ENCODE measurements at regions not wholly inside any gene's neighbourhood (a gene's known extent, or its start where the extent isn't known, plus 50 kb on each side); places are given as distances from the start of the nearest gene placed in this dataset.

- TF ChIP-seq POLR2A (IDR thresholded peaks at IDR 0.05; ENCODE audit: low read length): no peak
- TF ChIP-seq GATA1 (IDR thresholded peaks at IDR 0.05; ENCODE audit: low read depth, low read length): no peak
- no peak for DNase-seq
Observed at GRCh38 chr12:98018836-98019235, 496.6 kb upstream of the TMPO start.

- no peak for TF ChIP-seq GATA1 (IDR thresholded peaks at IDR 0.05; ENCODE audit: low read depth, low read length)
- no peak for TF ChIP-seq POLR2A (IDR thresholded peaks at IDR 0.05; ENCODE audit: low read length)
- DNase-seq: no peak
Observed at GRCh38 chr12:98020376-98020775, 495.0 kb upstream of the TMPO start.

- DNase-seq: no peak
- no peak for TF ChIP-seq POLR2A (IDR thresholded peaks at IDR 0.05; ENCODE audit: low read length)
- no peak for TF ChIP-seq GATA1 (IDR thresholded peaks at IDR 0.05; ENCODE audit: low read depth, low read length)
Observed at GRCh38 chr12:98022961-98023360, 492.4 kb upstream of the TMPO start.

- TF ChIP-seq POLR2A (IDR thresholded peaks at IDR 0.05; ENCODE audit: low read length): no peak
- no peak for TF ChIP-seq GATA1 (IDR thresholded peaks at IDR 0.05; ENCODE audit: low read depth, low read length)
- no peak for DNase-seq
Observed at GRCh38 chr12:98037401-98038140, 477.8 kb upstream of the TMPO start.

GRCh38 chr12:98042668-98043067 lies 472.7 kb upstream of the TMPO start:
- TF ChIP-seq POLR2A (IDR thresholded peaks at IDR 0.05; ENCODE audit: low read length): no peak
- TF ChIP-seq GATA1 (IDR thresholded peaks at IDR 0.05; ENCODE audit: low read depth, low read length): no peak
- no peak for DNase-seq

- no peak for DNase-seq
- TF ChIP-seq GATA1 (IDR thresholded peaks at IDR 0.05; ENCODE audit: low read depth, low read length) (no peak), POLR2A (IDR thresholded peaks at IDR 0.05; ENCODE audit: low read length) (no peak)
Observed at GRCh38 chr12:98045395-98045794, 470.0 kb upstream of the TMPO start.

GRCh38 chr12:98048326-98048725 lies 467.1 kb upstream of the TMPO start:
- DNase-seq: no peak
- TF ChIP-seq GATA1 (IDR thresholded peaks at IDR 0.05; ENCODE audit: low read depth, low read length): no peak
- no peak for TF ChIP-seq POLR2A (IDR thresholded peaks at IDR 0.05; ENCODE audit: low read length)

- TF ChIP-seq POLR2A (IDR thresholded peaks at IDR 0.05; ENCODE audit: low read length) (no peak), GATA1 (IDR thresholded peaks at IDR 0.05; ENCODE audit: low read depth, low read length) (no peak)
- DNase-seq: no peak
Observed at GRCh38 chr12:98053202-98053601, 462.2 kb upstream of the TMPO start.

- DNase-seq: no peak
- TF ChIP-seq GATA1 (IDR thresholded peaks at IDR 0.05; ENCODE audit: low read depth, low read length) (no peak), POLR2A (IDR thresholded peaks at IDR 0.05; ENCODE audit: low read length) (no peak)
Observed at GRCh38 chr12:98057701-98058100, 457.7 kb upstream of the TMPO start.

- no peak for TF ChIP-seq GATA1 (IDR thresholded peaks at IDR 0.05; ENCODE audit: low read depth, low read length)
Observed at GRCh38 chr12:98058213-98058612, 457.2 kb upstream of the TMPO start.

GRCh38 chr12:98058838-98059237 lies 456.6 kb upstream of the TMPO start:
- DNase-seq: no peak
- TF ChIP-seq POLR2A (IDR thresholded peaks at IDR 0.05; ENCODE audit: low read length) (no peak), GATA1 (IDR thresholded peaks at IDR 0.05; ENCODE audit: low read depth, low read length) (no peak)

More at GRCh38 chr12:98058213-98058612, 457.2 kb upstream of the TMPO start:
- DNase-seq: no peak

- no peak for DNase-seq
- TF ChIP-seq GATA1 (IDR thresholded peaks at IDR 0.05; ENCODE audit: low read depth, low read length) (no peak), POLR2A (IDR thresholded peaks at IDR 0.05; ENCODE audit: low read length) (no peak)
Observed at GRCh38 chr12:98059659-98060343, 455.6 kb upstream of the TMPO start.

- no peak for DNase-seq
- TF ChIP-seq POLR2A (IDR thresholded peaks at IDR 0.05; ENCODE audit: low read length) (no peak), GATA1 (IDR thresholded peaks at IDR 0.05; ENCODE audit: low read depth, low read length) (no peak)
Observed at GRCh38 chr12:98060411-98060810, 455.0 kb upstream of the TMPO start.

- no peak for TF ChIP-seq GATA1 (IDR thresholded peaks at IDR 0.05; ENCODE audit: low read depth, low read length)
- TF ChIP-seq POLR2A (IDR thresholded peaks at IDR 0.05; ENCODE audit: low read length): no peak
- DNase-seq: no peak
Observed at GRCh38 chr12:98062464-98063245, 452.7 kb upstream of the TMPO start.
